IPS-15b (cell line): ENCODE measurements at regions not wholly inside any gene's neighbourhood (a gene's known extent, or its start where the extent isn't known, plus 50 kb on each side); places are given as distances from the start of the nearest gene placed in this dataset.

Source experiments
- H3K27me3 ChIP-seq: one replicate; pipeline ENCODE4 v1.6.1; 2013; ENCODE audit warnings: low read length; ENCODE audit not compliant: control insufficient read depth, insufficient read depth
- H3K36me3 ChIP-seq: one replicate; pipeline ENCODE4 v1.6.1; 2013; ENCODE audit warnings: low read length; ENCODE audit not compliant: control insufficient read depth, insufficient read depth
- H3K4me1 ChIP-seq: one replicate; pipeline ENCODE4 v1.6.1; 2013; ENCODE audit warnings: mild to moderate bottlenecking, low read length; ENCODE audit not compliant: control insufficient read depth, insufficient read depth
- H3K4me3 ChIP-seq: one replicate; pipeline ENCODE4 v1.5.1; 2013; ENCODE audit warnings: low read depth, low read length
- H3K9ac ChIP-seq: one replicate; pipeline ENCODE4 v1.6.1; 2013; ENCODE audit warnings: low read depth, mild to moderate bottlenecking, low read length
- H3K9me3 ChIP-seq: one replicate; pipeline ENCODE4 v1.6.1; 2013; ENCODE audit warnings: mild to moderate bottlenecking, low read length; ENCODE audit not compliant: control insufficient read depth, insufficient read depth

- H3K27me3 ChIP-seq: no peaks in the 10 kb centered on the region
- no peaks in the 10 kb centered on the region for H3K4me1 ChIP-seq
- no peak overlapping the region for H3K4me3 ChIP-seq
- H3K36me3 ChIP-seq: no peaks in the 10 kb centered on the region
- peaks cover 11% of the 10 kb centered on the region for H3K9me3 ChIP-seq
- no peak overlapping the region for H3K9ac ChIP-seq
Observed at GRCh38 chr3:110069761-110070160, 732.4 kb upstream of the DPPA4 start.

GRCh38 chr3:110070161-110070916 is 733.0 kb upstream of the DPPA4 start:
- Histone ChIP-seq H3K9ac (no peak overlapping the region), H3K4me3 (no peak overlapping the region), H3K9me3 (peaks cover 11% of the 10 kb centered on the region), H3K27me3 (no peaks in the 10 kb centered on the region), H3K36me3 (no peaks in the 10 kb centered on the region), H3K4me1 (no peaks in the 10 kb centered on the region)

- Histone ChIP-seq H3K4me1 (no peaks in the 10 kb centered on the region), H3K9me3 (peaks cover 11% of the 10 kb centered on the region), H3K9ac (no peak overlapping the region), H3K4me3 (no peak overlapping the region), H3K36me3 (no peaks in the 10 kb centered on the region), H3K27me3 (no peaks in the 10 kb centered on the region)
Observed at GRCh38 chr3:110074095-110074494, 736.7 kb upstream of the DPPA4 start.

GRCh38 chr3:110077093-110077492 is 739.7 kb upstream of the DPPA4 start:
- H3K9ac ChIP-seq: no peak overlapping the region
- H3K9me3 ChIP-seq: peaks cover 5% of the 10 kb centered on the region
- H3K27me3 ChIP-seq: no peaks in the 10 kb centered on the region
- no peaks in the 10 kb centered on the region for H3K36me3 ChIP-seq
- no peaks in the 10 kb centered on the region for H3K4me1 ChIP-seq
- H3K4me3 ChIP-seq: no peak overlapping the region

GRCh38 chr3:110093411-110093810 is 756.1 kb upstream of the DPPA4 start:
- H3K9me3 ChIP-seq: peaks cover 4% of the 10 kb centered on the region
- no peak overlapping the region for H3K9ac ChIP-seq
- no peak overlapping the region for H3K4me3 ChIP-seq
- no peaks in the 10 kb centered on the region for H3K36me3 ChIP-seq
- no peaks in the 10 kb centered on the region for H3K27me3 ChIP-seq
- no peaks in the 10 kb centered on the region for H3K4me1 ChIP-seq

- Histone ChIP-seq H3K27me3 (no peaks in the 10 kb centered on the region), H3K36me3 (no peaks in the 10 kb centered on the region), H3K9ac (no peak overlapping the region), H3K4me1 (no peaks in the 10 kb centered on the region), H3K4me3 (no peak overlapping the region), H3K9me3 (peaks cover 4% of the 10 kb centered on the region)
Observed at GRCh38 chr3:110093812-110094401, 756.6 kb upstream of the DPPA4 start.

- H3K4me1 ChIP-seq: no peaks in the 10 kb centered on the region
- no peak overlapping the region for H3K9ac ChIP-seq
- no peaks in the 10 kb centered on the region for H3K27me3 ChIP-seq
- H3K4me3 ChIP-seq: no peak overlapping the region
- H3K36me3 ChIP-seq: no peaks in the 10 kb centered on the region
- no peaks in the 10 kb centered on the region for H3K9me3 ChIP-seq
Observed at GRCh38 chr3:110099711-110100110, 762.4 kb upstream of the DPPA4 start.

- Histone ChIP-seq H3K9me3 (no peaks in the 10 kb centered on the region), H3K27me3 (no peaks in the 10 kb centered on the region), H3K9ac (no peak overlapping the region), H3K36me3 (no peaks in the 10 kb centered on the region), H3K4me3 (no peak overlapping the region), H3K4me1 (no peaks in the 10 kb centered on the region)
Observed at GRCh38 chr3:110101361-110101760, 764.0 kb upstream of the DPPA4 start.

GRCh38 chr3:110106805-110107204 is 769.5 kb upstream of the DPPA4 start:
- no peak overlapping the region for H3K4me3 ChIP-seq
- no peaks in the 10 kb centered on the region for H3K9me3 ChIP-seq

GRCh38 chr3:110123946-110124345 is 786.6 kb upstream of the DPPA4 start:
- Histone ChIP-seq H3K27me3 (no peaks in the 10 kb centered on the region), H3K9me3 (no peaks in the 10 kb centered on the region), H3K4me3 (no peak overlapping the region), H3K4me1 (no peaks in the 10 kb centered on the region), H3K9ac (no peak overlapping the region), H3K36me3 (no peaks in the 10 kb centered on the region)

More at GRCh38 chr3:110106805-110107204, 769.5 kb upstream of the DPPA4 start:
- Histone ChIP-seq H3K9ac (no peak overlapping the region), H3K4me1 (peaks cover under 1% of the 10 kb centered on the region), H3K27me3 (no peaks in the 10 kb centered on the region), H3K36me3 (no peaks in the 10 kb centered on the region)

- Histone ChIP-seq H3K27me3 (no peaks in the 10 kb centered on the region), H3K4me1 (no peaks in the 10 kb centered on the region), H3K9ac (no peak overlapping the region), H3K4me3 (no peak overlapping the region), H3K9me3 (no peaks in the 10 kb centered on the region), H3K36me3 (no peaks in the 10 kb centered on the region)
Observed at GRCh38 chr3:110126065-110126464, 788.7 kb upstream of the DPPA4 start.

- no peak overlapping the region for H3K9ac ChIP-seq
- H3K4me3 ChIP-seq: no peak overlapping the region
- H3K36me3 ChIP-seq: no peaks in the 10 kb centered on the region
- no peaks in the 10 kb centered on the region for H3K9me3 ChIP-seq
- H3K27me3 ChIP-seq: no peaks in the 10 kb centered on the region
- H3K4me1 ChIP-seq: no peaks in the 10 kb centered on the region
Observed at GRCh38 chr3:110133971-110134370, 796.6 kb upstream of the DPPA4 start.
